GM19324 (cell line): ENCODE measurements at regions not wholly inside any gene's neighbourhood (a gene's known extent, or its start where the extent isn't known, plus 50 kb on each side); places are given as distances from the start of the nearest gene placed in this dataset.
"Not testable (repeated sequence)": the region's sequence is repeated elsewhere in the genome, so short reads cannot be mapped to it uniquely, and the experiment has no call there.

Source experiments
- ATAC-seq: cut with Tn5 transposase; IDR thresholded peaks from one replicate; pipeline ENCODE4 v1.9.1; 2021; ENCODE audit warnings: mild to moderate bottlenecking, moderate library complexity; ENCODE audit not compliant: unreplicated experiment, low FRiP score

DNA sequence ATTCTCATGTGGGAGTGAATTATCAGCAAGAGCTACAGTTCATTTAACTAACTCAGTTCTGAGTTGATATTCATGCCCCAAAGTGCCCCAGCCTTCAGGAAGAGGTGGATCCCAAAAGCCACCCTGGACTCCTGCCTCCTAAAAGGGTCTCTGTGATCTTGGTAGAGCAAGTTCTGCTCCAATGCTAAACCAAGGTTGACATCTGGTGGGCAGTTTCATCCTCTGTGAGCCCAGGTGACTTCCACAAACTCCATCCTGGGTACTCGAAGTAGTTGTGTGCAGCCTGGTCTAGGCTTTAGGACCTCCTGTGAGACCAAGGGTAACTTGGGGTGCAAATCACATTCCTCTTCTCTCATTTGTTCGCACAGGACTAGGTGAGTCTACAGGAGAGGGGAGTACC is 816.8 kb downstream of the MTRR start:
- no peak for ATAC-seq

DNA sequence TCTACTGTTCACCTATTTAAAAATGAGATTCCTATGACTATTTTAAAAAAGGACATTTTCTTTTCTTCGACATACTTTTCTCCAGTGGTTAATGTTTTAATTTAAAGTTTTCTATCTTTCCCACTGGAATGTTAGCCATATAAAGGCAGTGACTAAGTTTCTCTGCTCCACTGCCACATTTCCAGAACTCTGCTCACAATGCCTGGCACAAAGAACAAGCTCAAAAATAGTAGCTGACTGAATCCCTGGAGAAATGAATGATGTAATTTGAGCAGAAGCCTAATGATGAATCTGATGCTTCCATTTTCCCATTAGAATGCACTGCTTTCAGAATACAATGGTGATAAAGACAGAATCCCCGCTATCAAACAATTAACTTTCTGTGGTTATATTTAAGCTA is 817.8 kb downstream of the MTRR start:
- no peak for ATAC-seq

DNA sequence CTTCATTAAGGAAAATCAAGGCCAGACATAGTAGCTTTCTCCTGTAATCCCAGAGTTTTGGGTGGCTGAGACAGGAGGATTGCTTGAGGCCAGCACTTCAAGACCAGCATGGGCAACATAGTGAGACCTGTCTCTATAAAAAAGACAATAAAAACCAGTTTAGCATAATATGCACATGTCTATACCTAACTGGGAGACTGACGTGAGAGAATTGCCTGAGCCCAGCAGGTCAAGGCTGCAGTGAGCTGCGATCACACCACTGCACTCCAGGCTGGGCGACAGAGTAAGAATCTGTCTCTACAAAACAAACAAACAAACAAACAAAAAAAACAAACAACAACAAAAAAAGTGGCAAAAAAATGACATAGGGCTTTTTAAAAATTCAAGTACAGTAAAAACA is 820.8 kb downstream of the MTRR start:
- no peak for ATAC-seq

DNA sequence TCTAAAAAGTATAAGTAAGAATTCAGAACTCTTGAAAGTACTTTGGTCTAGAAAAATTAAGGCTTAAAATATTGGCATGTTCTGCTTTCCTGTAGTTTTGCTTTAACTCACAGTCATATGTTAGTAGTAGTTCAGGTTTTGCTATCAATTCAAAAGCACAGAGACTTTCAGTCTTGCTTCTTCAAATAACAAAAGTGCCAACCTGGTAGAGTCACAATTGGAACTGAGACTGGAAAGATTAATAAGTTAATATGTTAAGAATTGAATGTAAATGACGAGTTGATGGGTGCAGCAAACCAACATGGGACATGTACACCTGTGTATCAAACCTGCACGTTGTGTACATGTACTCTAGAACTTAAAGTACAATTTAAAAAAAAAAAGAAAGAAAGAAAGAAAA is 822.3 kb downstream of the MTRR start:
- no peak for ATAC-seq

DNA sequence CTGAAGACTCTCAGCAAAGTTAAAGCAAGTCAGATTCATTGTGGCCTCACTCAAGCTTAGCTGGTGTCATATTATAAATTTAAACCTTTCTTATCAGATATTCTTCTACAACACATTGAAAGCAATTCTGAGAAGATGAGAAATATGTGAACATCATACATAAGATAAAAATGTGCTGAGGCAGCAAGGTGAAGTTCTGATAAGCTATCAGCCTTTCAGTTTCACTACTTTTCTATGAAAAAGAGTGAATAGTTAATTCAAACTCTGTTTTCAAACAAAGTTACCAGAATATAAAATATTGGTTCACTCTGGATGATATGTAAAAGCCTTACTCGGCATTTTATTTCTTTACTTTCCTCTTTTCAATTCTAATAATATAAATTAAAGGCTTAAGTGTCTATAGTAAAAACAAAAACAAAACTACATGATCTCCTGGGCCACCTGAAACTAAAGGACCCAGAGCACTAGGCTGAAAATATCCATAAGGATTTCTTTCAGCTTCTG is 824.4 kb downstream of the MTRR start:
- no peak for ATAC-seq

DNA sequence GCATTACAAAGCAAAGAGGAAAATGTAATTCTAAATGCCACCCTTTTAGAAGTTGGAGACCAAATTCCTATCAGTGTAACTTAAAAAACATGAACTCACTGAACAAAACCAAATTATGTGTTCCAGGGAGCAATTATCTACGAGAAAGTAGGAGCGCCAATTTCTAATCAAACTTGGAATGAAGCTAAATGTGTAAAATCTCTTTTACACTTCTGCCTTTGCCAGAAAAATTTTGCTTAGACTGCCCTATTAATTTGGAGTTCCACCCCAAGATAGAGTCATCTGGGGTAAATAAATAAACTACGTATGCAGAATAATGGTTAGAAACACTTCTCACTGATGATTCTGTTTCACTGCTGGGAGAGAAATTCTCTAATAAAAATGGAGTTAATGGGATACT is 825.6 kb downstream of the MTRR start:
- no peak for ATAC-seq

DNA sequence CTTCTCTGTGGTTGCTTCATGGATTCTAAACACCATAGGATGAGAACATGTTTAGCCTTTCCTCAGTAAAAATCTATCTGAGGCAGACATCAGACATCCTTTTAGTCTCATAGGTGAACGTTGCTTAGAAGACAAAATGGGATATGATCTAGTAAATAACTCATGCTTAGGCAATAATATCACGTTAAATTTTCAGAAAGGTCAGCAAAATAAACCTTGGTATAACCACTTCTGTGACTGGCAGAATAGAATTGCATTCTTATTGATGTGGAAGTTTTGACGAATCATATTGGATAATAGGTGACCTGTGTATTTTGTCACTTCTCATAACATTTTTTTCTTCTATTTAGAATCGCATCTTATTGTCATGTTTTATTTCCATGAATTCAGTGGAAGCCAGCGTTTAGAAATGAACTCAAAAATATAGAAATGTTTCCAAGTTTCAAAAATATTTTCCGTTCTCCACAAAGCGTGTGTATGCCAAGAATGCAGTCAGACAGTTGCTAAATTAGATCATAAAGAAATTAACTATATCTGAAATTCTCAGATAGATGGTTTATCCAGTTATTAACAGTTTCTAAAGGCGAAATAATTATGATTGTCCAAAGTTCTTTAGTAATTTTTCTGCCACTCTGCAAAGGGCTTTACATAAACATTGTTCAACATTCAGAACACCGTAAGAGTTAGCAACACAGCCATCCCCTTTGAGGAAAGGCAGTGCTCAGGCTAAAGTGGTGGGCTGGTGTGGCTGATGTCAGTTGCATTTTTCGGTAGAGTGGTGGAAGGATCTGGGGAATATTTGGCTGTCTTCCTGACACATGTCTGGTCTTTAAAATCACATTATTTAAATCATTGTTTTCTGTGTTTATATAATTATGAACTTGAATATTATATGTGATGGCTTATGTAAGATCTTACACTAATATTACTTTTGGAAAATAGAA is 827.2 kb downstream of the MTRR start:
- no peak for ATAC-seq

DNA sequence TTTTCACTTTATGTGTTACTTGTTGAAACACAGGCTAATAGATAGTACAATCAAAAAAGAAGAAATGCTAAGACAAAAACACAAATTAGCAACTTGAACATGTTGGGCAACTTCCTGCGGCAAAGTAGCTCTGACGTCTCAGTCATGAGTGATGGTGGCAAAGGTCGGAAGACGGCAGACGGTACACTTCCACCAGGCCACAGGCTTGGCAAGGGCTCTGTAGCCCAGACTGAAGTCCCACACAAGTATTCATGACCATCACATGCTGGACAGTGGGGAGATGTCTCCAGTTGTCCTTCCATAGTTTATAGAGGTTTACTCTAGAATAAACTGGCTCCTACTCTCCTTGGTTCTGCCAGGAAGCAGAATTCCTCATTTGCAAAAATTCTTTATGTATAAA is 831.3 kb downstream of the MTRR start:
- ATAC-seq = no peak

DNA sequence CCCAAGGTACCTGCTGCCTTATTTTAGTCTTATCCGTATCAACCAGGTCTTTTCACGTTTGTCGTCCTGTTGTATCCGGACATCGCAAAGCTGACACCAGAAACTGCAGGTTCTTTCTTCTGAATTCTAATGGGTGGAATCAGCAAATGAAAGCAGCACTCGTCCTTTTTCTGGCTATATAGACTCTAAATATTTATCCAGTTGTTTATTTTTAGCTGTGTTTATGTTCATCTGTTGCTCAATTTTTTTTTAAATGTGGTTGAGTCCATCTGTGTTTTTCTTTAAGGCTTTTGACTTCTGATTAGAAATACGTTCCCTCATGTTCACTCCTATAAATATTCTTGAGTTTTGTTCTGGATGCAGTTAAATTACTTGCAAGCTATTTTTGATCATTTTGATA is 831.7 kb downstream of the MTRR start:
- ATAC-seq = no peak

DNA sequence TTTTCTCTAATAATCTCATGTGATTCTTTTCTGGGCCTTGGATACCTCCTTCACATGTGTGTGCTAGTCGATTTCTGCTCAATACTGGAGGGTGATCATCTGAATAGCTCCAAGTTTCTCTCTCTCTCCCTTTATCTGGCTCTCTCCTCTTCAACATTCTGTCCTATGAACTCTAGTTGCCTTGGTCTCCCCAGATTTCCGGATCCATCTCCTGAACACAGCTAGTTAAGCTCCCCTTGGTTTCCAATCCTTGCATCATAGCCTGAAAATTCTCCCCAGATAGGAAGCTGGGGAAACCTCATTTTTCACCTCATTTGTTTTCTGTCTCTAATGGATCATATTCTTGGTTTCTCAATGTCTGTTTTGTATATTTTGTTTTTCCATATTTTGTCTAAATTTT is 832.3 kb downstream of the MTRR start:
- ATAC-seq = no peak

DNA sequence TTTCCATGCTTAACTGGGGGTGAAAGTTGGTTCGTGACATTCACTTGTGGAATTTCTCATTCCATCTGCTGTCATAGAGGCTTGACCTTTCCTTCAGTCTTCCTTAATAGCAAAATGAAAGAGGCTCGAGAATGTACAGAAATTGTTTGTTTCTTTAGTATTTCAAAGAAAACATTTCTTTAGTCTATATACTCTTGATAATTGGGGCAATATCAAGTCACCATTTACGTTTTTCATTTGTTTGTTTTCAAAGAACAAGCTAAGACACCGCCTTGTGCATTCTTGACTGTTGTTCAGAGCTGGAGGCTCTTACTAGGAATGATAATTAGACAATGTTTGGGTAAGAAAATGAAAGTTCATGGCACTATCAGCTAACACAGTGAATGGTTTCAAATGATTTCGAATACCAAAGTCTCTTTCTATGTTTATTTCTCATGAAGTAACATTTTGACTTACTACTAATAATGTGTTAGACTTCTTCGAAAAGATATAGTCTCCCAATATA is 835.4 kb downstream of the SEMA5A start:
- ATAC-seq = no peak

DNA sequence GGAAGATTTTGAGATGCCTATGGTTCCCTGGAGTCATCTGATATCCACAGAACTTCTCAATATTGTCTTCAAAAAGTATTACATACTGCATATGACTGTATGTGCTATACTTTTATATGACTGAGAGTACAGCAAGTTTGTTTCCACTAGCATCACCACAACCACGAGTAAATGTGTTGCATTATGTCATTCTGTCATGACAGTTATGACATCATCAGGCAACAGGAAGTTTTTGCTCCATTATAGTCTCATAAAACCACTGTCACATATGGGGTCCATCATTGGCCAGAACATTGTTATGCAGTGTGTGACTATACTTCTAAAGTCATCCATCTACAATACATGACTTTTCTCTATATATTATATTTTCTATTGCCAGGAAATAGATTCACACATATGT is 831.7 kb downstream of the SEMA5A start:
- ATAC-seq = no peak

DNA sequence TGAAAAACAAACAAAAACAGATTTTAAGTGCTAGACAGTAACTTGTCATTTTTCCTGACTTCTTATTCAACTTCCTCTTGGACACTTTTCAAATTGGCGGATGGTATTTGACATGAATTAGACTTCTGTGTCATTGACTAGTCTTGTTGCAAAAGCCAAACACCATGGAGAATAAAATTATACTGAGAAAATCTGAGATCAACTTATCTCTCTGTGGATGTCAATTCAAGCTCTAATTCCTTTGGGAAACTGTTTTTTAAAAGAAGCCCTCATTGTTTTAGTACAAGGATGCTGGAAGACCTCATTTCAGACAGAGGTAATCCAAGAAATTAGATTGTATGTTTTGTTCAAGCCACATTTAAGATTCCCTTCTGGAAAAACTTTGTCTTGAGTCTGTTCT is 831.0 kb downstream of the SEMA5A start:
- no peak for ATAC-seq

DNA sequence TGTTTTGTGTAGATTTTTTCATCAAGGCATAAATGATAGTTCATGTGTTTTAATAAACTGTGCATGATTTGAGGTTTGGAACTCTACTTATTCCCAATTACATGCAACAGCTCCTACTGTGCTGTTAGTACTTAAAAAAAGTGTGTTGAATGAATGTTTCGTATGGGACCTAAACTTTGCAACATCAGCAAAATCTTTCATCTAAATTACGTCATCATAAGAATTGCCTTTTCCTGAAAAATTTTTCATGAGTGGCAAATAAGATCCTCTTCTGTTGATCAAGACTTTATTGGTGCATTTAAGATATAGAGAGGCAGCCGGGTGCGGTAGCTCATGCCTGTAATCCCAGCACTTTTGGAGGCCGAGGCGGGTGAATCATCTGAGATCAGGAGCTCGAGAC is 826.1 kb downstream of the SEMA5A start:
- ATAC-seq = no peak

DNA sequence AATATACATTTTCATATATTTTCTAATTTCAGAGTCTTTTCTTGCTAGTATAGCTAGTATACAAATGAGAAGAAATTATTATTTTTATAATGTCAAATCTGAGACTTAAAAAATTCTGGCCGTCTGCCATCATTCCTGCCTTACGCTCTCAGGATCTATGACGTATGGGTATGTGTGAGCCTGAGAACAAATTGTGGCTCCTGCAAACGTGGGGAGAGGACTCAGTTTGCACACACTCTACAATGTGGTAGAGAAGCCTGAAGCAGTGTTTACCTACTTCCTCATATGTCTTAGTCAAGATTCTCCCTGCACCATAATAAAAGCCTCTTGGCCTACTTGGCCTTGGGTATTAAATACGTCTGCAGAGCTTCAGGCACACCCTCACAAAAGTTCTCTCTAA is 825.4 kb downstream of the SEMA5A start:
- ATAC-seq = no peak

DNA sequence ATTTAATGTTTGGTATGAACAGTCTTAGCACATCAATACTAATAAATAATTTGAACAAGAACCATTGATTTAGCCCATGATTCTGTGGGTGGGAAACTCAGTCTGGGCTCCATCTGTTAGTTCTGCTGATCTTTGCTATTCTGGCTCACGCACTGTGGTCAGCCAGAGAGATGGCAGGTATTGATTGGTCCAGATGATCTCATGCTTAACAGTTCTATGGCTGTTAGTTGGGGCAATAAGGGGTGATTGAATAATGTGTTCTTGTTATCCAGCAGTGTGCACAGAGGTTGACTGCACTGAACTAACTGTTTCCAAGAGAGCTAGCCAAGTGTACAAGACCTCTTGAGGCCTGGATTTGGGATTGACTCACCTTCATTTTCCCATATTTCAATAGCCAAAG is 824.3 kb downstream of the SEMA5A start:
- ATAC-seq = no peak

DNA sequence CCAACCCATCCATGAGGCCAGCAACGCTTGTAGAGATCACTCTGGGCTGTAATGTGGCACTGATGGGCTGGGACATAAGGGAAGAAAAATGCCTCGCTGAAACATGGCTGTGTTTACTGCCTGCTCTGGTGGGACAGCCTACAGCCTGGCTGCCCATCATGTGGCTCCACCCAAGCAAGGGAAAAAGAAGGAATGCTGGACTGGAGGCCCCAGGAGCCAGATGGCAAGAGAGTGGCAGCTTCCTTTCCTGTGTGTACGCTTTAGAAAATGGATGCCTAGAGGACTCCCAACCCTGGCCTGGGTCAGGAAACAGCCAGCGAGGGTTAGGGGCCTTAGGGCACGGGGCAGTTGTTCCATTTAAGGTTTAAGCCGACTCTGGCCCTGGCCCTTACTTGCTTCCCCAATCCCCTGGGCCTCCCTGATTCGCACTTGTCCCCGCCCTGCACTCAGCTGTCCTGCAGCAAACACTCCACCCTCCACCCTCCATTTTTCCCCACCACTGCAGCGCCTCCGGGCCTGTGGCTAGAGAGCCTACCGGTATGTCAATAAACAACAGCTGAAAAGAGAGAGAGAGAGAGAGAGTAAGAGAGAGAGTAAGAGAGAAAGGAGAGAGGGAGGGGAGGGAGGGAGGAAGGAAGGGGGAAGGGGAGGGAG is 819.4 kb downstream of the SEMA5A start:
- ATAC-seq = no peak

DNA sequence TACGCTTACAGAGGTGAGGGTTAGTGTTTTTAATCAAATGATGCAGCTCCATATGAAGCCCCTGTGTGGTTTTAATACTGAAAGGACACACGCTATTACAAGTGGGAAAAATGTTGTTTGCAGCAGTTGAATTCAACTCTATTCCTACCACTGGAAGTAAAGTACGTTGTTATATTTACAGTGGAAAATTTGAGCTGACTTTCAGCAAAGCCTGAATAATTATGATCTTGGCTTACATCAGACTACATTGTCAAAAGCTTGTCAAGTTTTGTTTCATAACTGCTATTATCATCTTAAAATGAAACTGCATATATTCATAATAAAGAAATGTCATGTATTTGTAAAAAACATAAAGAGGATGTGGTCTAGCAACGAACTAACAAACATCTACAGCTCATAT is 818.5 kb downstream of the SEMA5A start:
- ATAC-seq = no peak

DNA sequence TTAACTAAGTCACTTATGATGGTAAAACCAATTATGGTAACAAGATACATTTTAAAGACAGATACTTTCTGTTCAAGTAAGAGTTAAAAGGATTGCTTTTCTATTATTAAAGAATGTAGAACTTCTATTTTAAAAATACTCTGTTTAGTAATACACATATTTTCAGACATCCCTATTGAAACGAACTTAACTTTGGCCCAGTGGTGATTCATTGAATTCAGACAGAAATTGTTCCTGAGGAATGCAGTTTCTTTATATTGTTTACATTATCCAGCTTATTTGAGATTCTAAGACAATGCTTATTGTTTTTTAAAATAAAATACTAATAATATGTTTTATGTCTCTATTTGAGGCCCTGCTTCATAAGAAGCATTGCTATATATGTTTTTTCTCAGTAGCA is 816.4 kb downstream of the SEMA5A start:
- ATAC-seq = no peak

DNA sequence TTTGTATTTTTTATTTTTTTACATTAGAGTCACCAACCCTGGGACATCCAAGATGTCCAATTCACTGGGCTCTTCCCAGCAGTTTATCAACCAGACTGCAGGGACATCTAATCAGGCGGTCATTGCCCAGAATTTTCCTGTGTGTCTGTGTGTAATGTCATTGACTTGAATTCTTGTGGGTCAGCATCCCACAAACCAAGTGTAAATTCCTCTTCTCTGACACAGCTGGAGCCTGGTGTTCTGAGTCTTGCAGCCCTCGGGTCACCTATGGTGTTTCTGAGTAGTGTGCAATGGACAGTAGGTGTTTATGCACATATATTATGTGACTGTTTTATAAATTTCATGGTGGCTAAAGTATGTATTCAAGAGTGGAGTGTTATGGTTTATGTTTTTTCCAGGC is 815.7 kb downstream of the SEMA5A start:
- ATAC-seq = no peak

DNA sequence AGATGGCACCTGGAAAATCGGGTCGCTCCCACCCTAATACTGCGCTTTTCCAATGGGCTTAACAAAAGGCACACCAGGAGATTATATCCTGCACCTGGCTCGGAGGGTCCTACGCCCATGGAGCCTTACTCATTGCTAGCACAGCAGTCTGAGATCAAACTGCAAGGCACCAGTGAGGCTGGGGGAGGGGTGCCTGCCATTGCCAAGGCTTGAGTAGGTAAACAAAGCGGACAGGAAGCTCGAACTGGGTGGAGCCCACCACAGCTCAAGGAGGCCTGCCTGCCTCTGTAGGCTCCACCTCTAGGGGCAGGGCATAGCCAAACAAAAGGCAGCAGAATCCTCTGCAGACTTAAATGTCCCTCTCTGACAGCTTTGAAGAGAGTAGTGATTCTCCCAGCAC is 814.8 kb downstream of the SEMA5A start:
- not testable (repeated sequence) for ATAC-seq

DNA sequence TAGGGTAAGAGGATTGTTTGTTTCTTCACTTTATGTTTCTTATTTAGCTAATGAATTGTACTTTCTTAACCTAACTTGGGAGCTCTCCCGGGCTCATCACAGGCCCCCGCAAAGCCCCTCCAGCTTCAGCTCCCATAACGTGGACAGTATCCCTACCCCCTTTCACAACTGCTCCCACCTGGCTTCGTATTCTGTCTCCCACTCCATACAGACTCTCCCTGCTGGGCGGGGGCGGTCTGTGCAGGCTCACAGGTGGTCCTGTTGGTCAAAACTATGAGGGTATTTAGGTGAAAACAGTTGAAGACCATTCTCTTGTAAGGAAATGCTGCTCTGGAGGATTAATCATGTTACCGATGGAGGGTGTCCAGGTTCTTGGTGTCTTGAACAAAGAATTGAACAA is 805.3 kb downstream of the SEMA5A start:
- ATAC-seq = no peak
